ENCODE measurements at regions not wholly inside any gene's neighbourhood (a gene's known extent, or its start where the extent isn't known, plus 50 kb on each side); places are given as distances from the start of the nearest gene placed in this dataset.
"Not testable (repeated sequence)": the region's sequence is repeated elsewhere in the genome, so short reads cannot be mapped to it uniquely, and the experiment has no call there.

GRCh38 chr13:75178436-75178835 lies 303.5 kb downstream of the TBC1D4 start:
- no peak for DNase-seq (ENCODE audit: low spot score)

DNA sequence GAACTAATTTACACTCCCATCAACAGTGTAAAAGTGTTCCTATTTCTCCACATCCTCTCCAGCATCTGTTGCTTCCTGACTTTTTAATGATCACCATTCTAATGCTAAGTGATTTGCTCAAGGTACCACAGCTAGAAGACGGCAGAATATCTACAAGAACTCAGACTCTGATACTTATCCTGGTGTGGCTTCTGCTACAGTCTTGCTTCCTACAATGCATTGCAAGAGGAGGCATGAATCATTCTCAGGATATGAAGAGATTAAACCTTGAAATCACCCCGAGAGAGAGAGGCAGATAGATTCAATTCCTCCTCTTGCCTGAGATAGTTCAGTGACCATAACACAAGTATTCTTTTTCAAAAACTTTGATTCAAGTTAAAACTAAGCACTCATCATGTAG lies 306.4 kb downstream of the TBC1D4 start:
- DNase-seq (ENCODE audit: low spot score), result no peak

DNA sequence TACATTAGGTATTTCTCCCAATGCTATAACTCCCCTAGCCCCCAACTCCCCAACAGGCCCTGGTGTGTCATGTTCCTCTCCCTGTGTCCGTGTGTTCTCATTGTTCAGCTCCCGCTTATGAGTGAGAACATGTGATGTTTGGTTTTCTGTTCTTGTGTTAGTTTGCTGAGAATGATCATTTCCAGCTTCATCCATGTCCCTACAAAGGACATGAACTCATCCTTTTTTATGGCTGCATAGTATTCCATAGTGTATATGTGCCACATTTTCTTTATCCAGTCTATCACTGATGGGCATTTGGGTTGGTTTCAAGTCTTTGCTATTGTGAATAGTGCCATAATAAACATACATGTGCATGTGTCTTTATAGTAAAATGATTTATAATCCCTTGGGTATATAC lies 306.9 kb downstream of the TBC1D4 start:
- DNase-seq (ENCODE audit: low spot score), result not testable (repeated sequence)

GRCh38 chr13:75174481-75174880 lies 307.5 kb downstream of the TBC1D4 start:
- no peak for DNase-seq (ENCODE audit: low spot score)

DNA sequence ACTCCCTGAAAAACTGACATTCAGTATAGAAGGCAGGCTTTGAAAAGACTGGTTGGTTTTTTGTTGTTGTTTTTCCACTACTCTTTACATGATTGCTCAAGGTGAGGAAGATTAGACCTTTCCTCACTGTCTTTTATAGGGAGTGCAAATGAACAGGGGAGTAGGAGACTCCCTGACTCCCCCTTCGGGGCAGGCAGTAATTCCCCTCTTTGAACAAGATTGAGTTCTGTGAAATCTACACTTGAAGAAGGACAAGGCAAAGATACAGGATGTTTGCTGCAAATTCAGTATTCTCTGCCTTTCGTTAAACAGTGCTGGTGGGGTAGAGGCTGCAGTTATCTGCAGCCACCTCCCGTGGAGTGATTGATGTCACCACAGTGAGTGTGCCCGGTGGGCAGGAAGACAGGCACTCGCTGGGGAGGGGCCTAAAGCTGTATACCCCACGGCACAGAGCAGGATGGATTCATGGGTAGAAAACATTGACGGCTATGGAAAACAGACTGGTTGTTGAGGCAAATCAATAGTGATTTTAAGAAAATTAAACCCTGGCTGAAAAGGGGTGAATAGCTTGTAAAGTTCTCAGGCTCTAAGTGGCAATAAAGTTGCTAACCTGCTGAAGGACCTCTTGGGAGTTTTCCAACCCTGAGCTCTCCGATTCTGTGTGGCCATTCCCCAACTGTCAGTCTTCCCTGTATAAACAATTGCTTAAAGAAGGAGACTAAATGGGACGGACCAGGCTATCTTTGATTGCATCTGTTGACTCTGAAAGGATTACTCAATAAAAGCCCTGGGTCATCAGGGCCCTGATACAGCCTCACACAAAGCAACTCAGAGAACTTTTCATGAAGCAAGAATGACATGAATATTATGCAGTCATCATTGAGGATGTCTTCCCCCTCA lies 308.3 kb downstream of the TBC1D4 start:
- DNase-seq (ENCODE audit: low spot score), result no peak

GRCh38 chr13:75170311-75170710 lies 311.7 kb downstream of the TBC1D4 start:
- no peak for DNase-seq (ENCODE audit: low spot score)

DNA sequence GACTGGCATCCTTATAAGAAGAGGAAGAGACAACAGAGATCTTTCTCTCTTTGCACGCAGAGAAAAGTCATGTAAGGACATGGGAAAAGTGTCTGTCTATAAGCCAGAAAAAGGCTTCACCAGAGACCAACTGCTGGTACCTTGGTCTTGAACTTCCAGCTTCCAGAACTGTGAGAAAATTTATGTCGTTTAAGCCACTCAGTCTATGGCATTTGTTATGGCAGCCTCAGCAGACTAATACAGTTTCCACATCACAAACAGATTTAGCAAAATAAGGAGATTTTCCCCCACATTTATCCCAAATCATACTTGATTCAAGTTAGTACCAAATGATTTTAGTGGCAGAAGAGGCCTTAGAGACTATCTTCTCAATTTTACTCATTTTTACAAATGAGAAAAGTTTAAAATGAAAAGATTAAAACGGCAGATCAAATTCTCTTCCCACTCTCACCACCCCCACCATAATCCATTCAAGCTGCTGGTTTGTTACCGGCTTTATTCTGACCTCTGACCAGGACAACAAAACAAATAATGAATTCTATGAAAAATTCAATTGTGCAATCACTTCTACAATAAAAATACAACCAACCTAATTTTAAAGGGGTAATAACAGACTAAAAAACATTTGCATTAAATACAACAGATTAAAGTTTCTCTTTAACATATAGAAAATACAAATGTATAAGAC lies 316.3 kb downstream of the TBC1D4 start:
- DNase-seq (ENCODE audit: low spot score), result no peak

GRCh38 chr13:75161804-75162203 lies 320.2 kb downstream of the TBC1D4 start:
- DNase-seq (ENCODE audit: low spot score), result no peak

- no peak for DNase-seq (ENCODE audit: low spot score)
Observed at GRCh38 chr13:75160984-75161383, 321.0 kb downstream of the TBC1D4 start.

GRCh38 chr13:75154331-75154730 lies 327.6 kb downstream of the TBC1D4 start:
- DNase-seq (ENCODE audit: low spot score), result no peak

- peak; percentile 30 for DNase-seq (ENCODE audit: low spot score)
Observed at GRCh38 chr13:75153834-75154233, 328.1 kb downstream of the TBC1D4 start.

DNA sequence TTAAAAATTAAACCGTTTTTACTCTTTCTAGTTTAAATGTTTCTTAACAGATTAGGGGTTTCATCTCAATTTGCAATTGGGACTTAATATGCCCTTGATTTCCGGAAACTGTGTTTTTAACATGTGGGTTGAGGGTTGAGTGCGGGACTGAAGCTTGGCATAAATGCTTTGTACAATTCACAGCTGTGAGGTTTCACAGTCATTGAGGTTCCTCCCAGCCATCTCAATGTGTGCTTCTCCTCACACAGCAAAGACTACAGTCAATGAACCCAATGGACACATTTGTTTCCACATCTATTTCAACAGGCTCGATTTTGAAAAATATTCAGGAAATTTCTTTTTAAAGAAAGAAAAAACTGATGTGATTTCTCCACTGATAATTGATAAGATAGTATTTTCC lies 328.6 kb downstream of the TBC1D4 start:
- DNase-seq (ENCODE audit: low spot score), result no peak

DNA sequence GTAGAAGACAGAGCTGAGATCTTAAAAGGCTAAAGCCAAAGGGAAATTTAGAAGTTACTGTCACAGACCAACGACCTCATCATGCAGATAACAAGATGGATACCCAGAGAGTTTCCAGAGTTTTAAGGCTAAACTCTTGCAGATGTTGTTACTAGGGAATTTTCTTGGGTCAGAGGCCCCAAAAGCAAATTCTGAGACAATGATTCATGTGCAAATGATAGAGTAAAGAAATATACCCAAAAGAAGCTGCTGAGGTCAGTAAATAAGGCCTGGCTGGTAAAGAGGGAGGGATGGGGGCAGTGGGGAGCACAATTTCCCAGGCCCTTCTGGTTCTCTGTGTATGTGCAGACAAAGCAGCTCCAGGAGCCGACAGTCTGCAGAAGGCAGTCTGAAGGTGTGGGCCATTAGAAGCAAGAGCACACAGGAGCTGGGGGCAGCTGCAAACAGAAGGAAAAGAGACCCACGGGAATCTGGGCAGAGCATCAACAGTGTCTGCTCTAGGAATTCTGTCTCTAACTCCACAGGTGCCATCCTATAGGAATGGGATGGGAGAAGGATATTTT lies 330.8 kb downstream of the TBC1D4 start:
- no peak for DNase-seq (ENCODE audit: low spot score)

- DNase-seq (ENCODE audit: low spot score), result no peak
Observed at GRCh38 chr13:75149776-75150175, 332.2 kb downstream of the TBC1D4 start.

- DNase-seq (ENCODE audit: low spot score), result no peak
Observed at GRCh38 chr13:75147946-75148345, 334.0 kb downstream of the TBC1D4 start.

GRCh38 chr13:75146436-75146835 lies 335.5 kb downstream of the TBC1D4 start:
- DNase-seq (ENCODE audit: low spot score), result no peak

DNA sequence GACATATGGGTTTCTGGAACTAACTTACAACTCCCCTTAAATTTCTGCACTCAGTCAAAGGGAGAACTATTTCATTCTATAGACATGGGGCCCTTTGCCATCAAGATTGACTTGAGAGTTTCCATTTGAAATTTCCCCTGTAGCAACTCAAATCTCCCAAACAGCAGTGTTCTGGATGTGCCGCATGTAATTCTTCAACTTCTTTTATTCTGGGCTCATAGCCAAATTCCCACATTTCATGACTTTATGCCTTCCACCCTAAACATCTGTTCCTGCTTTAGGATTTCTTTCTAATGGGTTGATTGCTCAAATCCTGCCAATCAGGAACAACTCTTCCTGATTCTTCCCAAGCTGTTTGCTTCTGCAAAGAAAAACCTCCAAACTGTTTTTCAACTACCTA lies 336.0 kb downstream of the TBC1D4 start:
- no peak for DNase-seq (ENCODE audit: low spot score)

DNA sequence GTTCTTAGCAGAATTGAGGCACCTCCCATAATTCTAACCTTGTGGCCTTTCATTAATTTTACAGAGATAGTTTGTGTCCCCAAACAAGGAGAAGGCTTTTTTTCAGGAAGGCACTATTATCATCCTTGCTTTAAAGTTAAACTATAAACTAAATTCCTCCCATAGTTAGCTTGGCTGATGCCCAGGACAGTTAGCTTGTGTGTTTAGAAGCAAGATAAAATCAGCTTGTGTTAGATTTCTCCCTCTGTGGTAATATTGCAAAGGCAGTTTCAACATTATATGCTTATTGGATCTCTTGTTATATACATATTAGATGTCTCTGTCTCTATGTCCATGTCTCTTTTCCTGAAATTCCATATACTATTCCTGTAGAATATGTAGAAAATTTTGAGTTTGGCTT lies 342.7 kb downstream of the TBC1D4 start:
- no peak for DNase-seq (ENCODE audit: low spot score)

GRCh38 chr13:75137911-75138571 lies 343.9 kb downstream of the TBC1D4 start:
- DNase-seq (ENCODE audit: low spot score), result no peak

DNA sequence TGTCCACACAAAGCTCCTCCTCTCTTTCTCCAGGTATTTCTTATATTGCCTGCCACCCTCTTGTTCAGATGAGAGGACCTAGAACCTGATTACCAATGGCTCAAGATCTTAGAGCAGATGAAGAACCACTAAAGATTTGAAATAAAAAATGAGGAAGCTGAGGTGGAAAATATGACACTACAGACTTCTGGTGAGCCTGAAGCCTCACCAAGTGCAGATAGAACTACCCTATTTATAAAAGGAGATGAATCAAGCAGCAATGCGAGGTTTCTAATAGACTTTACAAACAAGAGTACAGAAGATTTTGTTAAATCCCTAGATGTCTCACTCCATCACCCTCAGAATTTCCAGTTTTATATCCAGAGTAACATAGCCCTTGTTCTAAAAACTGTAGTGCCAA lies 345.8 kb downstream of the TBC1D4 start:
- no peak for DNase-seq (ENCODE audit: low spot score)

DNA sequence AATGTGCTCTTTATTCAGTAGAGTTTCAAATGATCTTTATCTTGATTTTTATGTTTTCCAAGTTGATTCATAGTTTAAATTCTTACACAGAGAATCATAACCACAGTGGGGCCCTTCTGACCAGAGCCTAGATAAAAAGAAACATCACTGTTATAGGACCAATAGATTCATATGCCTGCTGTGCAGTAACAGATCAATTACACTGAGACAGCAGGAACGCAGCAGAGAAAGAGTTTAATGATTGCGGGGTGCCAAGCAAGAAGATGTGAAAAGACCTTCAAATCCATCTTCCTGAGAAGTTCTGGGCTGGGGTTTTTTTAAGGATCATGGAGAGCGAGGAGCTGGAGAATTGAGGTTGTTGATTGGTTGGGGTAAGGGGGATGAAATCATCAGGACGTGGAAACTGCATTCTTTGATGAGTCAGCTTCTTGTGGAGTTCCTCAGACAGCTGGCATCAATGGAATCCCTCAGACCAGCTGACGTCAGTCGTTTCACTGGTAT lies 346.6 kb downstream of the TBC1D4 start:
- peak; percentile 74 for DNase-seq (ENCODE audit: low spot score)
